Uterus (tissue), 2 donors: ENCODE measurements at regions not wholly inside any gene's neighbourhood (a gene's known extent, or its start where the extent isn't known, plus 50 kb on each side); places are given as distances from the start of the nearest gene placed in this dataset.

Source experiments
- CTCF ChIP-seq, 4 experiments: fragments of 200-600 bp in 2 of 4; fragments of 450-650 bp in 2 of 4; sonication (generic) in 2 of 4; IDR thresholded peaks; one replicate each; pipeline ENCODE4 v1.5.1; 2016 to 2019; ENCODE audit warnings: antibody characterized with exemption in 4 of 4, mild to moderate bottlenecking in 2 of 4, moderate library complexity in 1 of 4
- POLR2A ChIP-seq, 2 donors: fragments of 450-650 bp; IDR thresholded peaks; one replicate each; pipeline ENCODE4 v1.6.1; 2016; ENCODE audit warnings: antibody characterized with exemption in 2 of 2, mild to moderate bottlenecking in 1 of 2, moderate library complexity in 1 of 2

- TF ChIP-seq CTCF (IDR thresholded peaks at IDR 0.05) (no peak), POLR2A (IDR thresholded peaks at IDR 0.05) (no peak)
Measured at GRCh38 chr10:76681153-76681552, 956.5 kb downstream of the KCNMA1 start.
